ENCODE measurements at regions not wholly inside any gene's neighbourhood (a gene's known extent, or its start where the extent isn't known, plus 50 kb on each side); places are given as distances from the start of the nearest gene placed in this dataset.

GRCh38 chr21:31479714-31480113 lies 135.7 kb upstream of the TIAM1 start:
- intact Hi-C loops (cut with DNase I, micrococcal nuclease) = no loop called here
- no peak for DNase-seq
- no peak for ATAC-seq

GRCh38 chr21:31479222-31479621 lies 135.2 kb upstream of the TIAM1 start:
- intact Hi-C loops (cut with DNase I, micrococcal nuclease) = no loop called here
- DNase-seq = no peak
- ATAC-seq = no peak

- intact Hi-C loops (cut with DNase I, micrococcal nuclease) = no loop called here
- DNase-seq = no peak
- ATAC-seq = no peak
Measured at GRCh38 chr21:31476263-31477022, 132.4 kb upstream of the TIAM1 start.

GRCh38 chr21:31475223-31475622 lies 131.2 kb upstream of the TIAM1 start:
- ATAC-seq (no peak), DNase-seq (no peak)
- intact Hi-C loops (cut with DNase I, micrococcal nuclease) = no loop called here

- ATAC-seq = no peak
- intact Hi-C loops (cut with DNase I, micrococcal nuclease) = no loop called here
- no peak for DNase-seq
Measured at GRCh38 chr21:31473685-31474345, 129.8 kb upstream of the TIAM1 start.

GRCh38 chr21:31471865-31472264 lies 127.8 kb upstream of the TIAM1 start:
- intact Hi-C loops (cut with DNase I, micrococcal nuclease) = no loop called here
- DNase-seq = no peak
- ATAC-seq = no peak

- DNase-seq (no peak), ATAC-seq (no peak)
- intact Hi-C loops (cut with DNase I, micrococcal nuclease) = no loop called here
Measured at GRCh38 chr21:31470896-31471694, 127.0 kb upstream of the TIAM1 start.

GRCh38 chr21:31460980-31461379 lies 116.9 kb upstream of the TIAM1 start:
- no peak for DNase-seq
- intact Hi-C loops (cut with DNase I, micrococcal nuclease) = no loop called here
- no peak for ATAC-seq

- no peak for DNase-seq
- ATAC-seq = no peak
- intact Hi-C loops (cut with DNase I, micrococcal nuclease) = no loop called here
Measured at GRCh38 chr21:31459457-31459856, 115.4 kb upstream of the TIAM1 start.

GRCh38 chr21:31457675-31458074 lies 113.6 kb upstream of the TIAM1 start:
- DNase-seq (no peak), ATAC-seq (no peak)
- intact Hi-C loops (cut with DNase I, micrococcal nuclease) = no loop called here

- no peak for DNase-seq
- no peak for ATAC-seq
- intact Hi-C loops (cut with DNase I, micrococcal nuclease) = no loop called here
Measured at GRCh38 chr21:31456201-31456600, 112.1 kb upstream of the TIAM1 start.

GRCh38 chr21:31455506-31455905 lies 111.4 kb upstream of the TIAM1 start:
- no peak for ATAC-seq
- DNase-seq = no peak
- intact Hi-C loops (cut with DNase I, micrococcal nuclease) = no loop called here

GRCh38 chr21:31450980-31451379 lies 106.9 kb upstream of the TIAM1 start:
- no peak for DNase-seq
- no peak for ATAC-seq
- intact Hi-C loops (cut with DNase I, micrococcal nuclease) = no loop called here

GRCh38 chr21:31449921-31450535 lies 106.0 kb upstream of the TIAM1 start:
- DNase-seq (no peak), ATAC-seq (no peak)
- intact Hi-C loops (cut with DNase I, micrococcal nuclease) = no loop called here

- DNase-seq (no peak), ATAC-seq (no peak)
- intact Hi-C loops (cut with DNase I, micrococcal nuclease) = no loop called here
Measured at GRCh38 chr21:31448496-31448895, 104.4 kb upstream of the TIAM1 start.

- intact Hi-C loops (cut with DNase I, micrococcal nuclease) = no loop called here
- ATAC-seq (no peak), DNase-seq (no peak)
Measured at GRCh38 chr21:31447505-31447904, 103.4 kb upstream of the TIAM1 start.

GRCh38 chr21:31446226-31446855 lies 102.3 kb upstream of the TIAM1 start:
- ATAC-seq (no peak), DNase-seq (no peak)
- intact Hi-C loops (cut with DNase I, micrococcal nuclease) = no loop called here

- intact Hi-C loops (cut with DNase I, micrococcal nuclease) = no loop called here
- DNase-seq (no peak), ATAC-seq (no peak)
Measured at GRCh38 chr21:31445137-31445536, 101.1 kb upstream of the TIAM1 start.

Measured in left colon (tissue), 2 donors.